ENCODE measurements at regions not wholly inside any gene's neighbourhood (a gene's known extent, or its start where the extent isn't known, plus 50 kb on each side); places are given as distances from the start of the nearest gene placed in this dataset.

DNA sequence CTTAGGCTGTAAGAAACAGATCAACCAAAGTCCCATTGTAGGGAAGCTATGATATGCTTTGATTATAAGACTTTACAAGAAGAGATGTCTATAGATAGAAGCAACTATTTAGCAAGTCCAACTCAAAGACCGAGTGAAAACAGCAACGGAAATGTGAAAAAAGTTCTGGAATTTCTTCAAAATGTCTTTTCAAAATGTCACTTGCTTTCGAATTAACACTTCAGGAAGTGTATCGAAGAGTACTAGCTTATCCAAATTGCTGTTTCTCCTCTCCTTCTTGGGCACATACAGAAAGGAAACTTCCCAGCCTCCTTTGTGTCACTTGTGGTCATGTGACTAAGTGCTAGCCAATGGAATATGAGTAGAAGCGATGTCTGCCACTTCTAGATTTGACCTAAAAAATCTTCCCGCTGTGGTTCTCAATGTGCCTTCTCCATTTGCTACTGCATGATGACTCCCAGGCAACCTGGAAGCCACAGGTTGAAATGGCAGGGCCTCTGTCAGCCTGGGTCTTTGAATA, 89.9 kb downstream of the TSEN15 start:
- DNase-seq (ENCODE audit: low read depth) = no peak

DNA sequence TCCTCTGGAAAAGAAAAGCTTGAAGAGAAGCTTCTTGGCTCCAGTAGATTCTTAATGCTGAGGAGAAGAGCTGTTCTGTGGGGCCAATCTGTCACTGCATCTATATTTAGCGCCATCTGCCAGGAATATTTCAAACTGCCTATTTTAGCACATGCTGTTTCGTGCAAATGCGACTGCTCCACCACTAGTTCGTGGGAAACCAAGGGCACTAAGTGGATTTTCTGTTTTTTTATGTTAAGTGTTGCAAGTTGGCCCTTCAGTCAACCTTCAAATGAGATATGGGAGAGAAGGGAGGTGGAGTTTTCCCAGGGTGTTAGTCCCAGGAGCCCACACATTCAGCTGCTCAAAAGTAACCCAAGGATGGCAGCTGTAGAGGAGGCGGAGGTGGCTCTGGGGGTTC, 91.9 kb downstream of the TSEN15 start:
- DNase-seq (ENCODE audit: low read depth) = peak; percentile 25

DNA sequence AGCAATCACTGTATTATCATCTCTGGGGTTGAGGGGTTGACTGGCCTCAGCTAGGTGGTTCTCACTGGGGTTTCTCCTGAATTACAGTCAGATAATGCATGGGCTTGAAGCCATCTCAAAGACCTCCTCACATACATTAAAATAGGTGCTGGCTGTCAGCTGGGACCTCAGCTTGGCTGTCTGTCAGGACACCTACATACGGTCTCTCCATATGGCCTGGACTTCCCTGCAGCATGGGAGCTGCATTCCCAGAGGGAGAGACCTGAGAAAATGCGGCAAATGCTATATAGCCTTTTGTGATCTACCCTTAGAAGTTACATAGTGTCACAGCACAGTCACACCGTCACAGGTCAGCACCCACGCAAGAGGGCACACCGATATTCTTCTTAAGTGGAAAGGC, 93.6 kb downstream of the TSEN15 start:
- no peak for DNase-seq (ENCODE audit: low read depth)

DNA sequence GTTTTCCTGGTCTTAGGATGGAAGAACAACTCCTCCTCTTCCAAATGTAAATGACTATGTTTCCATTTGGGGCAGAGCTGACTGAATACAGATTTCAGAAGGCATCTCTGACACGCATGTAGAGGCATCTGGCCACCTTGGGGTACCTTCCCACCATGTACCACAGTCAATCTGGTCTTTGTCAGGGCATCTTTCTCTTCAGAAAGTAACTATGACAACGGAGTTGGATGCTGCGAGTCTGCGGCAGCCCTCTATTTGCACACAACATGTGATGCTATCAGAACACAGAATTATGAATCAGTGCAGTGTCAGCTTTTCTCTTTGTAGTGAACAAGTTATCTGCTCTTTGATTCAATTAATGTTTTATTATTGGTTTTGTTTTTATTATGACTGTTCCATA, 94.7 kb downstream of the TSEN15 start:
- no peak for DNase-seq (ENCODE audit: low read depth)

DNA sequence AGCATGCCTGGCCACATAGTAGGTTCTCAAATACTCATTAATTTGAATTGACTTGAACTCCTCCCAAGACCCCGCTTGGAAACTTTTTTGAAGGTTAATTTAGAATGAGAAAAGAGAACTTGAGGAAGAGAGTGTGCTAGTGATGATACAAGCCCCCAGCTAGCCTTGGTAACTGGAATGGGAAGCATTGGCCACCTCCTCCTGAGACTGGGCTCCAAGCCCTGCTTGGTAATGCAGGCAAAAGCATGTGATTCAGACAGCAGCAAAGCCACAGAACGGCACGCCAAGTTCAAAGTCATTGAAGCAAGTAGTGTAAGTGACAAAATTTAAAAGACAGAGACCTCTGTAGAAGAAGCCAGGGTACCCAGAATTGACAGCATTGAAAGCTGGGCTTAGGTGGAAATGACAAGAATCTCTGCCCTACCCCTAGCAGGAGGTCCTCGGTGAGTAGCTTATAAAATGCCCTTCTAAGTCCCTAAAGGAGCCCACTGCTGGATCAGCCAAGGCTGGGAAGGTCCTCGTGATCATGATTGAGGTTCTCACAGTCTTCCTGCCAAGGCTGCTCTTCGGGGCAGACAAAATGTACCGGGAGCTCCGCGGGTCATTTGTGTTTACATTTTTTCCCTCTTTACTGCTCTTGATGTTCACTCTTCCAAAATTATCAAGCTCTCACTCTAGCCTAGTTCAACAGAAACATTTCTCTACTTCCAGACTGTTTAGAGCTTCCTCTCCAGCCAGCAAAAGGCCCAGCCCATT, 99.4 kb downstream of the TSEN15 start:
- DNase-seq (ENCODE audit: low read depth) = peak; percentile 80

DNA sequence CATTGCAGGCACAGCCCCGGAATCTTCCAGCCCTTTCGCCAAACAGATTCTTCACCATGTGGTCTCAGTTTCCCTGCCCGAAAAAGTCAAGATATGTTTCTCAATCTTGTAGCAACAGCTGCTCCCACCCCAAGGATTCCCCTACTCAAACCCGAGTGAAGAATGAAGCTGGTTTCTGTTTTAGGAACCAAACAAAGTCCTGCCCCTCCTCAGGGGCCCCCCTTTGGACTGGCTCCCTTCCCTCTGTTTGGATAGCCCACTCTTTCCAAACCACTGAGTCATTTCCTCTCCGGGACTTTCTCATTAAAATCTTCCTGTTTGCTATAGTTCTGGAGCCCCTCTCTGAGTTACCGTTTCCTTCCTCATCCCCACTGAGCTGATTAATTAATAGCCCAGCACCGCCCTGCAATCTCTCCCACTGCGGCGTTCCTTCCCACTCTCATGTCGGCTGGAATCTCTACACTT, 100.9 kb downstream of the TSEN15 start:
- DNase-seq (ENCODE audit: low read depth) = peak; percentile 82

DNA sequence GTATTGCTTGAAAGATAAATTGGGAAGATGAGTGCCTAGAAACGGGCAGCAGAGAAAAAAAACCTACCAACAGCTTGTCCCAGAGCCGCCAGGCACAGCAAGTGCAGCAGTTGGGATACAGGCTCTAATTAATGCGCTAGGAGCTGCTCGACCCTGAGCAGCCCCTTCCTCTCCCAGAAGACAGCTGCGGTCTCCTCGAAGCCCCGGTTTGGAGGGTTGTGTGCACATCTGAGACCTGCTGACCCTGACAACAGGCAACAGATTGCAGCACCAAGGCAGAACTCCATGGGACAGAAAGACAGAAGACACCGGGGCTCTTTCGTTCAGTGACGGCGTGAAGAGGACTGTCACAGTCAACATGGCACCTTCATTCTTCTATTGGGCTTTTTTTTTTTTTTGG, 101.4 kb downstream of the TSEN15 start:
- DNase-seq (ENCODE audit: low read depth) = no peak

DNA sequence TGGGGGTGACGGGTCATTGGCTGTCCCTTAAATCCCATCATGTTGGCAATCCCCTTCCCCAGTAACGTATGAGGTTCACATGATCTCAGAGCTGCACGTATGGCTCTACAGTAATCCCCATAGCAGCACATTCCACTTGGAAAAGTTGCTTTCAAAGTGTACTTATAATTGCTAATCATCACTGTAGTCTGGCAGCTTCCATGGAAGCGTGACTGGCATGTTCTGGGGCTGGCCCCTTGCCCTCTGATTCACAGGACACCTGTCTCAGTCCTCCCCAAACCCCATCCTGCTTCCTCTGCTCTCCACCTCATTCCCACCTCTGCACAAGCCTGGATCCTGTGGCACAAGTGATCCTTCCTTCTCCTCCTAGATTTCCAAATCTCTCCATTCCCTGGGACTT, 102.2 kb downstream of the TSEN15 start:
- peak; percentile 61 for DNase-seq (ENCODE audit: low read depth)

DNA sequence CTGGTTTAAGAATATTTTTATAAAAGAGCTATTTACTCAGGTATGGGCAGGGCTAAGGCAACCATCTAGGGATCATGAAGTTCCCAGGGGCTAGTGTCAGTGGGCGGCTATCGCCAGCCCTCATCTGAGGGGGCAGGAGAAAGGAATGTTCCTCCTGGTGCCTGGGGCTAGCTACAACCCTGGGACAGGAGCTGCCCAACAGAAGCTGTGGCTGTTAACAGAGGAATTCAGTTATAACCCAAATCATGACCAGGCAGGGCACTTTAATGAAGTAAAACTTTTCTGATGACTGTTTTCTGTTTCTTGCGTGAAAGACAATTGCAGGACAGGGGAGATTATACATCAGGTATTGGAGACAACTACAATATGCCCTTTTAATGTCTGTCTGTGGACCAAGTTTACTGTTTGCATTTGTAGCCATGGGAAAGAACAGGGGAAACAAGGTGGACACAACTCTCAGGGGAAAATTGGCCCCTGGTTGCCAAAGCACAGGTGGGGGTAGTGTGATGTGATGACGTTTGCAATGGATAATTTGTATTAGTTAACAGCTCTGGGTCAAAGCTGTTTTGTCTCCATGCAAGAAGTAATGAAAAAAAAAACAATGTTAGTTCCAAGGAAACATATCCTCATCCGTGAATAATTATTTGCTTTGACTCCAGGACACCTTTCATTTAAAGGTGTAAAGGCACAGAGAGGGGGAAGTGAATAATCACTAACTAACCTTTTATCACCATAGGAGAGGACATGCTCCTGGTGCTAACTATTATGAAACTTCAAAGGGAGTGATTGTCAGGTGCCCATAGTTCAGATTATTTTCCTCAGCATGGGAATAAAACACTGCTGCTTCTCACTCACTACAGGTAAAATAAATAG, 105.2 kb downstream of the TSEN15 start:
- peak; percentile 96 for DNase-seq (ENCODE audit: low read depth)

DNA sequence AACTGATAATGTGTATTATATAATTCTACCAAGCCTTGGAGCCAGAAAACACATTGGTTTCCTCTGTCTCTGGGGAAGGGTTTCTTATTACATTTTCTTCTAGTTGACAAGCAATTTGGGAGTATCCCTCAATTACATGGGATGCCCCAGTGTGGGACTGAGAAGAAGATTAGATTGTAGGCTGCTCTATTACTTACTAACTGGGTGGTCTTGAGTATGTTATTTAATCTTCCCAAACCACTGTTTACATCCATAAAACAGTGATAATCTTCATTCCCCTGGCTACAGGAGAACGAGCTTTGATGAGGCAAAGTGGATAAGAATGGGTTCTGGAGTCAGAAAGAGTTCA, 105.8 kb downstream of the TSEN15 start:
- no peak for DNase-seq (ENCODE audit: low read depth)

DNA sequence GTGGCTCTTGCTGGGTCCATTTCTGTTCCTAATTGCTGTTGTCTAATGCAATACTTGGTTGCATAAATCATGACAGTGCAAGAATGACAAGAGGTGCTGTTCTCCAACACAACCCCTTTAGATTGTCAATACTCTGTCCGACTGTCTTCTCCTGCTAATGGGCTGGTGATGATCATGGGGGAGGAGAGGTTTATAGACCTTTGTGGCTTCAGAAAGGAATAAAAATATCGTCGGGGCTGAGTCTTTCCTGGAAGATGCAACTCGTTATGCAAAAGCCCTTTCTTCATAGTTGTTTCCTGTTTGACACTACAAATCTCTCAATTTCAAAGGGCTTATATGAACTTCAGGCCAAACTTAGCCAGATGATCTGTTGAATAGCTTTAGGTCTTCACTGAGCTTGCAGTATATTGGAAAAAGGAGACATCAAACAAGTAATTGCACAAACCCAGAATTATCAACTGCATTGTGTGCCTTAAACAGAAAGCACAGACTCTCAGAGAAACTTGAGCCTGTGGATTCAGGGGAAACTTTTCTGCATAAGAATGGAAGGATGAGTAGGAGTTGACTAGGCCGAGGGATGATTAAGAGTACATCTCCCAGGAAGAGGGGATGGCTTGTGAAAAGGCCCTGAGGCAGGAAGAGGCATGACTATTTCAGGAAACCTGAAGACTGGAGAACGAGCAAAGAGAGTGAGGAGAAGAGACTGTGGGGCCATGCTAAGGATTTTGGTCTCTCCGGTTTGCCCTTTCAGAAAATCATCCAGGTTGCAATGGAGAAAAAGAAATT, 107.6 kb downstream of the TSEN15 start:
- no peak for DNase-seq (ENCODE audit: low read depth)

DNA sequence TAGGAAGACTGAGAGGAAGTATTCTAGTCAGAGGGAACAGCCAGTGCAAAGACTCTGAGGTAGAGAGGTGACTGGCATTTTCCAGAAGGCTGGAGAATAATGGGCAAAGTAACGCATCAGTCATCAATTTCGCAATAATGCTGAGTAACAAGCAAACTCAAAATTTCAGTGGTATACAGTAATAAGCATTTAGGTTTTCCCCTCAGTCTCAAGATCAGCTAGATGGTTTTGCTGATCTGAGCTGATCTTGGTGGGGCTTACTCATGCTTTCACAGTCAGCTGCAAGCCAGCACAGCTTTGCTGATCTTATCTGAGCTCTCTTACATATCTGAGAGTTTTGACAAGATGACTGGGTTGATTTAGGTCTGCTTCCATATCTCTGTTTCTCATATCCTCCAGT, 108.7 kb downstream of the TSEN15 start:
- DNase-seq (ENCODE audit: low read depth) = peak; percentile 66

DNA sequence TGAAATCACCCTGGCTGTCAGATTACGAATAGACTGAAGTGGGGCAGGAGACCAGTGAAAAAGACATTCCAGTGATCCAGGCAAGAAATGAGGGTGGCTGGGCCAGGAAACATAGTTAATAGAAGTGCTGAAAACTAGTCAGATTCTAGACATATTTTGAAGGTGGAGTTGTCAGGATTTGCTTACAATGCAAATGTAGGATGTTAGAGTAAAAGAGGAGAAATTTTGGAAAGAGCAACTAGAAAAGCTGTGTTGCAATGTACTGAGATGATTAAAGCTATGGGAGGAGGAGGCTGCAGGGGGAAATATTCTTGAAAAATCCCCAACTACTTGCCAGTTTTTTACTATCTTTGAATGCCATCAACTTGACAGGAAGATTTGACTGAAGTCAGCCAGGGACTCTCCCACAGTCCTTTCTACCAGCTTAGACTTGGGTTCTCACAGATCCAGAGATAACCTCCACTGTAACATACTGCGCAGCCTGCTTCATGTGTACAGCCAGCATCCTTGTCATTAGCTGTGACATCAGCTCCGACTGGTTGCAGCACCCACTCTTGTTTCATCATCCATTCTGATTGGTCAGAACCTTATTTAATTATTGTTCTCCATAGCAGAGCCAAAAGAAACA, 109.7 kb downstream of the TSEN15 start:
- no peak for DNase-seq (ENCODE audit: low read depth)

DNA sequence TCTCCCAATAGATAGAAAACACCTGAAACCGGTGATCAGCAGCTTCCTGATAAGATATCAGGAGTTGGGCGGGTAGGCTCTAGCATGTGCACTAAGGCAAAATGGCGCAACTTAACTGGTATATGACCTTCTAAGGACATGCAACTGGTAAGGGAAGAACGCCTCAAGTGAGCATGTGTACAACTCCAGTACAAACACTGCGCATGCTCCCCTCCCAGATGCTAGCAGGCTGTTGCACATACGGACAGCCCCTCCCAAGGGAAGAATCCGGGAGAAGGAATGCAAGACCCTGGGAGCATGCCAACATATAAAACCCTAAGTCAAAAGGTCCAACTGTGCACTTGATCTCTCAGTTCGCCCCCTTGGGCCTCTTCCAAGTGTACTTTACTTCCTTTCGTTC, 110.8 kb downstream of the TSEN15 start:
- no peak for DNase-seq (ENCODE audit: low read depth)

DNA sequence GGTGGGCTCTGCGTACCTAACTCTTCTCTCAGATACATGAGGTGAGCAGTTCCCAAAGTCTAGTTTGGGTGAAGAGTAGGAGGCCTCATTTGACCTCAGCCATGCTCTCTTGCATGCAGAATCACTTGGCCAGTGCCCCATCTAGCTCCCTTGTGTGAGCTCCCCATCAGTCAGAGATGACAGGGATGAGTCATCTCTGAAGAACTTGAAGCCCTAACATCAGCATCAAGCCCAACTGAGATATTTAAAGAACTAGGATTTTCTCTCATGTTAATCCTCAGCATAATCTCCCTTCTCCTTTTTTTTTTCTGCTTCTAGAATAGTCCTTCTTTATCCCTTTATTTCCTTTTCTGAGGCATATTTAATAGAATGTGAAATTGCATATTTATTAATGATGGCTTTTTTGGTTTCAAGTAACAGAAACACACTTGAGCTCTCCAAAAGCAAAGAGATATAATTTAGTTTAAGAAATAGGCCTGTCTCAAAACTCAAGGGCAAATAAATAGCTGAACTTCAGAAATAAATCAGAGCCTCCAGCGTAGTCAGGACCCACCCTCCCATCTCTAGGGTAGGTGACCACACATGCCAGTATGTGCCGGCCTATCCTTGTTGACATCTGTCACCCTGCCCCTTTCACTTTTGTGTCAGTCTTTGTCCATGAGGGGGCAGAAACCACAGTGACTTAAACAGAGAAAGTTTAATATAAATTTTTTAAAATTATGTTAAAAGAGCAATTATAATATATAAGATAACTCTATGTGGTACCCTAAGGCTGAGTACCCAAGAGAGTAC, 112.3 kb downstream of the TSEN15 start:
- peak; percentile 81 for DNase-seq (ENCODE audit: low read depth)

DNA sequence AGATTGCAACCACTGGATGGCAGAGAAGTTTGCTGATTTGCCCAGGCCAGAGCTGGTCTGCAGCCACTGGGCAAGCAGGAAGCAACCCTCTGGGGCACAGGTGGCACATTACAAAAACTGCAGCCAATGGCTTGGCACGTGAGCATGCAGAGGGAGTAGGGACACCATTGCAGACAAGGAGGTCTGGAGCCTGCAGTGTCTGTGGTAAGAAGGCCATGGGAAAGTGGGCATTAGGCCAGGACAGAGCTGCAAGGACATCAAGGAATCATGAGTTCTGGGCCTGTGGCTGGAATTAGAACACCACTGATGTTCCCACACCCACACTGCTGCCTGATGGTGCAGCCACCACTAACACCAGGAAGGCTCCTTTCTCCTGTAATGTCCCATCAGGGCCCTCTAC, 113.0 kb downstream of the TSEN15 start:
- DNase-seq (ENCODE audit: low read depth) = no peak

DNA sequence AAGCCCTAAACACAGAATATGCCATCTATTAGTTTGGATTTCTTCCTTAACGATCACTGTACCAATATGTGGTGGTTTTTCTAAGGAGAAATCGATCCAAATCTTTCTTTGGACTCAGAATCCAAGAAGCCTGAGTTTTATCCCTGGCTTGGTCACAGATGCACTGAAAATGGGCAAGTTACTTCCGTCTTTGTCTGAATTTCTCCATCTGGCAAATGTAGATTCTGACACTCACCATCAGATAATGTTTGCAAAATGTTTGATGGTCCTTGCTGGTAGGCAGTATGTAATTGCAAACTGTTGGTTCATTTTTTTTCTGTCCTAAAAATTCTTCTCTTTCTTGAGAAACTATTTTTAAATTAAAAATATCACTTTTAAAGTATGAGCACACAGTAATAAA, 115.0 kb downstream of the TSEN15 start:
- no peak for DNase-seq (ENCODE audit: low read depth)

DNA sequence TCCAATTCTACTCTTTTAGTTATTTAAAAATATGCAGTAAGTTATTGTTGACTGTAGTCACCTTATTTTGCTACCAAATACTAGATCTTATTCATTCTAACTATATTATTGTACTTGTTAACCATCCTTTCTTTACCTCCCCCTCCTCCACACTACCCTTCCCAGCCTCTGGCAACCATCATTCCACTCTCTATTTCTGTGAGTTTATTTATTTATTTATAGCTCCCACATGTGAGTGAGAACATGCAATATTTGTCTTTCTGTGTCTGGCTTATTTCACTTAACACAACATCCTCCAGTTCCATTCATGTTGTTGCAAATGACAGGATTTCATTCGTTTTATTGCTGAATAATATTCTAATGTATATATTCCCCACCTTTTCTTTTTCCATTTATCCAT, 115.8 kb downstream of the TSEN15 start:
- no peak for DNase-seq (ENCODE audit: low read depth)

DNA sequence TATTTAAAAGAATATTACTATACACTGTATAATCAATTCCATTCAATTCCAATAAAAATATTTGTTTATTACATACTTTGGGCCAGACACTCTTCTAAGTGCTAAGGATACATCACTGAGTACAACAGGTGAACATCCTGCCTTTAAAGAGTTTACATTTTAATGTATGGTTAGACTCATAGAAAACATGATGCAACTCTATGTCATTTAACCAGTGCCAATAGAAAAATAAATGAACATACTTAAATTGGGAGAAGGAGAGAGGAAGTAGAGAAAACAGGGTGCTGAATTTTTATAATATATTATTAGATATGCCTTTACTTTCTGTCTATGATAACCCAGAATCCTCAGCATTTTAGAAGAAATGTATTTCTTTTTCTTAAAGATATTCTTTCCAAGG, 119.2 kb downstream of the TSEN15 start:
- no peak for DNase-seq (ENCODE audit: low read depth)

DNA sequence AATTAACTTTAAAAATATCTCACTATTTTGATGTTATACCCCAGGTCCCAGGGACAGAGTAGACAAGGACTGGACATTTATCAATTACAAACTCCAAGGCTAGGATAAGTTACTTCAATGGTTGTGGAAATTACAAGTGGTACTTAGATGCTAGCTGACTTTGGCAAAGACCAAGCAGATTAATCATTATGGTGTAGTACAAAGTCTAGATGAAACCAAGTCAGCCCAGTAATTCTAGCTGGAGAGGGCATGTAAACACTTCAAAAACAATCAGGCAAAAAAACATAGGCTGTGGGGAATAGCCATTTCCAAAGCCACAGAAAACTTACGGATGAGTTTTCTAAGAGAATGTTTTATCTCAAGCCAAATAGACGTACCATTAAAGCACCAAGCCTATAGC, 124.5 kb downstream of the TSEN15 start:
- DNase-seq (ENCODE audit: low read depth) = peak; percentile 71

DNA sequence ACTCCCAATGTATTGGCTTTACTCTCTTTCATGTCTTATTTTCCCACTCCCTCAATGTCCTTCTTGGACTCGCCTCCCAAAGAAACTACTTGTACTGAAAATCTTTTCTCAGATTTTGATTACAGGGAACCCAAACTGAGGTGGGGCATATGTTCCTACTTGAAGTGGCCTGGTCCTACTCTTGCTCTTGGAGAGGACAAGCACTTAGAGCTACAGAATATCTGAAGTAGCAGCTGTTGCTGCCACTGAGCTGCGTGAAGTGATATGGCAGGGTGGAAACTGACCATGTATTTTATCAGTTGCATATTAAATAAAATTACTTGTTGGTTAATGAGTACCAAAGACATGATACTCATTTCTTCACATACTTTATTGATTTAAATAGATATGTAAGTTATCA, 129.5 kb downstream of the TSEN15 start:
- no peak for DNase-seq (ENCODE audit: low read depth)
